HL-60 (cell line): ENCODE measurements at regions not wholly inside any gene's neighbourhood (a gene's known extent, or its start where the extent isn't known, plus 50 kb on each side); places are given as distances from the start of the nearest gene placed in this dataset.
A peak's percentile ranks its signal among the peaks of the same experiment; 100 is the strongest.

Experiments used
- DNase-seq, 2 experiments: peaks; one replicate each; pipeline ENCODE4 v3.0.0-alpha.2; 2010 to 2020; ENCODE audit warnings: low read depth in 1 of 2, low spot score in 1 of 2
- H3K27ac ChIP-seq: fragments of 250-450 bp; sonication (Bioruptor Pico); replicated peaks from 2 replicates; pipeline ENCODE4 v1.5.1; 2020; ENCODE audit warnings: mild to moderate bottlenecking, moderate library complexity
- H3K27me3 ChIP-seq: fragments of 250-450 bp; sonication (Bioruptor Pico); 2 replicates; pipeline ENCODE4 v1.5.1; 2021; ENCODE audit warnings: mild to moderate bottlenecking, moderate library complexity; ENCODE audit not compliant: insufficient read depth, poor library complexity, severe bottlenecking
- H3K4me3 ChIP-seq: replicated peaks from 2 replicates; pipeline ENCODE4 v1.5.1; 2011; ENCODE audit warnings: mild to moderate bottlenecking, control low read depth, low read length; ENCODE audit not compliant: insufficient read depth
- GABPA ChIP-seq: IDR thresholded peaks from 2 replicates; pipeline ENCODE4 v1.6.1; 2012; ENCODE audit warnings: low read depth
- POLR2AphosphoS5 ChIP-seq: IDR thresholded peaks from 2 replicates; pipeline ENCODE4 v1.6.1; 2012; ENCODE audit warnings: low read depth
- REST ChIP-seq: IDR thresholded peaks from 2 replicates; pipeline ENCODE4 v1.6.1; 2012; ENCODE audit warnings: low read depth; ENCODE audit not compliant: insufficient replicate concordance
- SPI1 ChIP-seq: IDR thresholded peaks from 2 replicates; pipeline ENCODE4 v1.6.1; 2012; ENCODE audit warnings: low read depth, mild to moderate bottlenecking, borderline replicate concordance
- TF ChIP-seq, protein P1 (sequence below): IDR thresholded peaks from one replicate; pipeline ENCODE4 v1.5.1; 2011; ENCODE audit warnings: low read length, control low read depth, inconsistent platforms; ENCODE audit not compliant: insufficient read depth

DNA sequence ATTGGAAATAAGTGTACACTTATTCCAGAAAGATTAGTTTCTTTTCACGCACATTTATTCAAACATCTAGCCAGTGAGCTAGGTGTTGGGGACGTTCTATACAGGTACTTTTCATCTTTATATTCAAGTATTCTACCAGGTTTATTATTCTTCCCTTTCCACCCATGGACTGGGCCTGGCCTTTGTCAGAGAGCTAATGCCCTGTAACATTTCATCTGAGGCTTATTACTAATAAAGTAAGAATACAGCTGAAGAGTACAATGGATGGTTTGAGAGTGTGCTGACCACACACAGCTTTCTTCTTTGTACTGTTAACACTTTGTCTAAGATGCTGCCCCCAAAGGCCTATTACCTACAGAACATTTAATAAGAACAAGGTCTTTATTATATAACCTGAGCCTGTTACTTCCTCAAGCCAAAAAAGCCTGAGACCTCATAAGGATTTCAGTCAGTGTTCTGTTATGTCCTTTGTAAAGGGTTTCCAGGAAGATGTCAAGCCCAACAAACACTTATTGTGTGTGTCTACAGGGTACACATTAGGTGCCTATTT, 93.5 kb downstream of the ZNF608 start:
- H3K27ac ChIP-seq = no peak overlapping the region
- TF ChIP-seq, protein P1, sequence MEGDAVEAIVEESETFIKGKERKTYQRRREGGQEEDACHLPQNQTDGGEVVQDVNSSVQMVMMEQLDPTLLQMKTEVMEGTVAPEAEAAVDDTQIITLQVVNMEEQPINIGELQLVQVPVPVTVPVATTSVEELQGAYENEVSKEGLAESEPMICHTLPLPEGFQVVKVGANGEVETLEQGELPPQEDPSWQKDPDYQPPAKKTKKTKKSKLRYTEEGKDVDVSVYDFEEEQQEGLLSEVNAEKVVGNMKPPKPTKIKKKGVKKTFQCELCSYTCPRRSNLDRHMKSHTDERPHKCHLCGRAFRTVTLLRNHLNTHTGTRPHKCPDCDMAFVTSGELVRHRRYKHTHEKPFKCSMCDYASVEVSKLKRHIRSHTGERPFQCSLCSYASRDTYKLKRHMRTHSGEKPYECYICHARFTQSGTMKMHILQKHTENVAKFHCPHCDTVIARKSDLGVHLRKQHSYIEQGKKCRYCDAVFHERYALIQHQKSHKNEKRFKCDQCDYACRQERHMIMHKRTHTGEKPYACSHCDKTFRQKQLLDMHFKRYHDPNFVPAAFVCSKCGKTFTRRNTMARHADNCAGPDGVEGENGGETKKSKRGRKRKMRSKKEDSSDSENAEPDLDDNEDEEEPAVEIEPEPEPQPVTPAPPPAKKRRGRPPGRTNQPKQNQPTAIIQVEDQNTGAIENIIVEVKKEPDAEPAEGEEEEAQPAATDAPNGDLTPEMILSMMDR = no peak
- TF ChIP-seq GABPA = no peak
- TF ChIP-seq SPI1 = no peak
- TF ChIP-seq POLR2AphosphoS5 = no peak
- TF ChIP-seq REST = no peak
- no peak for DNase-seq
- no peak overlapping the region for H3K4me3 ChIP-seq
- H3K27me3 ChIP-seq = peaks cover 3% of the 10 kb centered on the region

DNA sequence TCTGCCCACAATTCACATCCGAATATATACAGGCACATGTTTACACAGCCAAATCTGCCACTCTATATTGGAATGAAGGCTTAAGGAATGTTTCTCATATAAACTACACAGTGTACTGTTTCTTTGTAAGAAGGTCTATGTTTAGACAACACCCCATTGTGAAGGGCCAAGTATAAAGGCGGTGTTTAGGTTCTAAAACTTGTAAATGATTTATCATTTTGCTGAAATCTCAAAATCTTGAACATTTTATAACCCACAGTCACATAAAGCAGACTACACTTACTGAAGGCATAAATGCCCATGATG, 94.0 kb downstream of the ZNF608 start:
- Histone ChIP-seq H3K4me3 (no peak overlapping the region), H3K27me3 (peaks cover 3% of the 10 kb centered on the region), H3K27ac (no peak overlapping the region)
- no peak for DNase-seq
- TF ChIP-seq GABPA = no peak
- TF ChIP-seq POLR2AphosphoS5 = no peak
- TF ChIP-seq SPI1 = no peak
- TF ChIP-seq, protein P1 = no peak
- no peak for TF ChIP-seq REST

- TF ChIP-seq GABPA (no peak), SPI1 (peak; percentile 37; the same call in 1 of the 2 replicates)
- Histone ChIP-seq H3K27ac (no peak overlapping the region), H3K27me3 (peaks cover 3% of the 10 kb centered on the region), H3K4me3 (peak overlapping the region; percentile 40)
- peak in 1 of 2 experiments; percentile 1 for DNase-seq
These were observed 94.6 kb downstream of the ZNF608 start for GRCh38 chr5:124651663-124652513.

- no peak overlapping the region for H3K27ac ChIP-seq
- TF ChIP-seq, protein P1 = no peak
- TF ChIP-seq SPI1 = no peak
- TF ChIP-seq REST = no peak
- no peak for TF ChIP-seq POLR2AphosphoS5
- no peak for TF ChIP-seq GABPA
These were observed 95.3 kb downstream of the ZNF608 start for GRCh38 chr5:124650951-124651662.

More at GRCh38 chr5:124650951-124651662, 95.3 kb downstream of the ZNF608 start:
- peak overlapping the region; percentile 40; the same call in 1 of the 2 replicates for H3K4me3 ChIP-seq
- DNase-seq = no peak
- peaks cover 3% of the 10 kb centered on the region for H3K27me3 ChIP-seq
